ENCODE measurements at regions not wholly inside any gene's neighbourhood (a gene's known extent, or its start where the extent isn't known, plus 50 kb on each side); places are given as distances from the start of the nearest gene placed in this dataset.

- Mint-ChIP-seq H3K27me3 (ENCODE audit: low read depth) (no peaks in the 10 kb centered on the region), H3K4me1 (peaks cover 18% of the 10 kb centered on the region), H3K9me3 (no peaks in the 10 kb centered on the region), H3K36me3 (ENCODE audit: low read depth) (no peaks in the 10 kb centered on the region), H3K4me3 (no peak overlapping the region), H3K27ac (ENCODE audit: unreplicated experiment) (no peak overlapping the region)
- no peak for DNase-seq (ENCODE audit: low read depth, low spot score)
- TF ChIP-seq CTCF (conservative IDR thresholded peaks at IDR 0.05) = no peak
These were observed 471.8 kb downstream of the IRS1 start for GRCh38 chr2:226327830-226328229.

- peaks cover 18% of the 10 kb centered on the region for H3K4me1 Mint-ChIP-seq
- no peak overlapping the region for H3K4me3 Mint-ChIP-seq
- no peaks in the 10 kb centered on the region for H3K27me3 Mint-ChIP-seq (ENCODE audit: low read depth)
- no peak for DNase-seq (ENCODE audit: low read depth, low spot score)
- peak overlapping the region; percentile 78 for H3K27ac Mint-ChIP-seq (ENCODE audit: unreplicated experiment)
- H3K9me3 Mint-ChIP-seq = no peaks in the 10 kb centered on the region
- H3K36me3 Mint-ChIP-seq (ENCODE audit: low read depth) = no peaks in the 10 kb centered on the region
- no peak for TF ChIP-seq CTCF (conservative IDR thresholded peaks at IDR 0.05)
These were observed 474.1 kb downstream of the IRS1 start for GRCh38 chr2:226325526-226325925.

- Mint-ChIP-seq H3K9me3 (peaks cover 5% of the 10 kb centered on the region), H3K4me1 (peaks cover 6% of the 10 kb centered on the region), H3K27ac (ENCODE audit: unreplicated experiment) (peak overlapping the region; percentile 75)
These were observed 479.3 kb downstream of the IRS1 start for GRCh38 chr2:226320076-226320948.

GRCh38 chr2:226317970-226318369, 481.6 kb downstream of the IRS1 start:
- no peak for TF ChIP-seq CTCF (conservative IDR thresholded peaks at IDR 0.05)
- no peaks in the 10 kb centered on the region for H3K4me1 Mint-ChIP-seq
- no peak overlapping the region for H3K4me3 Mint-ChIP-seq
- no peak for DNase-seq (ENCODE audit: low read depth, low spot score)
- peaks cover 5% of the 10 kb centered on the region for H3K9me3 Mint-ChIP-seq
- H3K27ac Mint-ChIP-seq (ENCODE audit: unreplicated experiment) = no peak overlapping the region
- H3K36me3 Mint-ChIP-seq (ENCODE audit: low read depth) = no peaks in the 10 kb centered on the region
- H3K27me3 Mint-ChIP-seq (ENCODE audit: low read depth) = no peaks in the 10 kb centered on the region

More at GRCh38 chr2:226320076-226320948, 479.3 kb downstream of the IRS1 start:
- no peaks in the 10 kb centered on the region for H3K36me3 Mint-ChIP-seq (ENCODE audit: low read depth)
- H3K4me3 Mint-ChIP-seq = no peak overlapping the region
- no peaks in the 10 kb centered on the region for H3K27me3 Mint-ChIP-seq (ENCODE audit: low read depth)
- TF ChIP-seq CTCF (conservative IDR thresholded peaks at IDR 0.05) = no peak
- no peak for DNase-seq (ENCODE audit: low read depth, low spot score)

- no peak overlapping the region for H3K4me3 Mint-ChIP-seq
- peaks cover 5% of the 10 kb centered on the region for H3K9me3 Mint-ChIP-seq
- no peak for TF ChIP-seq CTCF (conservative IDR thresholded peaks at IDR 0.05)
- H3K27me3 Mint-ChIP-seq (ENCODE audit: low read depth) = no peaks in the 10 kb centered on the region
- H3K27ac Mint-ChIP-seq (ENCODE audit: unreplicated experiment) = no peak overlapping the region
- H3K4me1 Mint-ChIP-seq = no peaks in the 10 kb centered on the region
- no peak for DNase-seq (ENCODE audit: low read depth, low spot score)
- H3K36me3 Mint-ChIP-seq (ENCODE audit: low read depth) = no peaks in the 10 kb centered on the region
These were observed 486.6 kb downstream of the IRS1 start for GRCh38 chr2:226313060-226313459.
